ENCODE measurements at regions not wholly inside any gene's neighbourhood (a gene's known extent, or its start where the extent isn't known, plus 50 kb on each side); places are given as distances from the start of the nearest gene placed in this dataset.

GRCh38 chr1:217270101-217270500 is 360.8 kb downstream of the GPATCH2 start:
- H3K4me3 ChIP-seq (ENCODE audit: low read depth, low read length) = no peak overlapping the region
- ChIA-PET POLR2A (no interaction called here), CTCF (no interaction called here)
- TF ChIP-seq, protein P1, sequence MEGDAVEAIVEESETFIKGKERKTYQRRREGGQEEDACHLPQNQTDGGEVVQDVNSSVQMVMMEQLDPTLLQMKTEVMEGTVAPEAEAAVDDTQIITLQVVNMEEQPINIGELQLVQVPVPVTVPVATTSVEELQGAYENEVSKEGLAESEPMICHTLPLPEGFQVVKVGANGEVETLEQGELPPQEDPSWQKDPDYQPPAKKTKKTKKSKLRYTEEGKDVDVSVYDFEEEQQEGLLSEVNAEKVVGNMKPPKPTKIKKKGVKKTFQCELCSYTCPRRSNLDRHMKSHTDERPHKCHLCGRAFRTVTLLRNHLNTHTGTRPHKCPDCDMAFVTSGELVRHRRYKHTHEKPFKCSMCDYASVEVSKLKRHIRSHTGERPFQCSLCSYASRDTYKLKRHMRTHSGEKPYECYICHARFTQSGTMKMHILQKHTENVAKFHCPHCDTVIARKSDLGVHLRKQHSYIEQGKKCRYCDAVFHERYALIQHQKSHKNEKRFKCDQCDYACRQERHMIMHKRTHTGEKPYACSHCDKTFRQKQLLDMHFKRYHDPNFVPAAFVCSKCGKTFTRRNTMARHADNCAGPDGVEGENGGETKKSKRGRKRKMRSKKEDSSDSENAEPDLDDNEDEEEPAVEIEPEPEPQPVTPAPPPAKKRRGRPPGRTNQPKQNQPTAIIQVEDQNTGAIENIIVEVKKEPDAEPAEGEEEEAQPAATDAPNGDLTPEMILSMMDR (IDR thresholded peaks at IDR 0.05; ENCODE audit: insufficient read depth, low read length, missing control alignments) = no peak
- no peak for DNase-seq (ENCODE audit: low read depth, low spot score)

GRCh38 chr1:217268058-217268457 is 362.8 kb downstream of the GPATCH2 start:
- CTCF ChIA-PET = no interaction called here
- POLR2A ChIA-PET = no interaction called here
- DNase-seq (ENCODE audit: low read depth, low spot score) = no peak
- no peak overlapping the region for H3K4me3 ChIP-seq (ENCODE audit: low read depth, low read length)
- TF ChIP-seq, protein P1 (IDR thresholded peaks at IDR 0.05; ENCODE audit: insufficient read depth, low read length, missing control alignments) = no peak

DNA sequence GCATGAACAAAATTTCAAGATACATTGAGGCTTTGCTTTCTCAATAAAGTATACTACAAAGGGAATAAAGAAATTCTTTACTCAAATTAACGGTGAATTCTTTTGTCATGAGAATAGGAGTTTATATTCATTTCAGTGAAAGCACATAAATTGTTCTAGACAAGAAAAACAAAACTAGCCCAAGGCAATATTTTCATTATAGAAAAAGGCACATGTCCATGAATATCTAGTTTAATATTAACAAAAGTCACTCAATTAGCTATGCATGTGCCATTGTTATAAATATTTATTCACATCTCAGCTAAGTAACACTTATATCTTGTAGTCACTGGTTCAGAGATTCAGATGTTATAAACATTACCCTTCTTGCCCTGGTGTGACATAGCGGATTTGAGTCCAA is 369.3 kb downstream of the GPATCH2 start:
- no peak overlapping the region for H3K4me3 ChIP-seq (ENCODE audit: low read depth, low read length)
- TF ChIP-seq, protein P1 (IDR thresholded peaks at IDR 0.05; ENCODE audit: insufficient read depth, low read length, missing control alignments) = no peak
- DNase-seq (ENCODE audit: low read depth, low spot score) = no peak
- POLR2A ChIA-PET = no interaction called here
- CTCF ChIA-PET = no interaction called here

- POLR2A ChIA-PET = no interaction called here
- CTCF ChIA-PET = no interaction called here
- DNase-seq (ENCODE audit: low read depth, low spot score) = no peak
- H3K4me3 ChIP-seq (ENCODE audit: low read depth, low read length) = no peak overlapping the region
- TF ChIP-seq, protein P1 (IDR thresholded peaks at IDR 0.05; ENCODE audit: insufficient read depth, low read length, missing control alignments) = no peak
Measured at GRCh38 chr1:217260676-217261075, 370.2 kb downstream of the GPATCH2 start.

DNA sequence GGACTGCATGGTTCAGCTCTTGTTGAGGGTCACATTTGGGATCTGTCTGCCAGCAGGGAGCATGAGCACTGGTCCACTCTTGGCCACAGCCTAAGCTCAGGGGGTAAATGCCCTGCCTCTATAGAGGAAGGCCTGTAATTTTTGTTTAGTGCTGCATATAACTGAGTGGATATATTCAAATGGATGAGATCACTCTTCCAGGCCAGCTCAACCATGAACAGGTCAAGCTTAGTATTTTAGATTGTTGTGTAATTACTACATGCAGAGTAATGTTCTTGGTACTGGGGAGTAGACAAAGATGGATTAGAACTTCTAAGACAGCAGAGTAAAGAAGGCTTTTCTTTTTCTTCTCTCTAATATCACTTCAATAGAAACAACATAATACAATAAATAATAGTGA is 376.9 kb downstream of the GPATCH2 start:
- H3K4me3 ChIP-seq (ENCODE audit: low read depth, low read length) = no peak overlapping the region
- CTCF ChIA-PET = no interaction called here
- DNase-seq (ENCODE audit: low read depth, low spot score) = no peak
- TF ChIP-seq, protein P1 (IDR thresholded peaks at IDR 0.05; ENCODE audit: insufficient read depth, low read length, missing control alignments) = no peak
- POLR2A ChIA-PET = no interaction called here

DNA sequence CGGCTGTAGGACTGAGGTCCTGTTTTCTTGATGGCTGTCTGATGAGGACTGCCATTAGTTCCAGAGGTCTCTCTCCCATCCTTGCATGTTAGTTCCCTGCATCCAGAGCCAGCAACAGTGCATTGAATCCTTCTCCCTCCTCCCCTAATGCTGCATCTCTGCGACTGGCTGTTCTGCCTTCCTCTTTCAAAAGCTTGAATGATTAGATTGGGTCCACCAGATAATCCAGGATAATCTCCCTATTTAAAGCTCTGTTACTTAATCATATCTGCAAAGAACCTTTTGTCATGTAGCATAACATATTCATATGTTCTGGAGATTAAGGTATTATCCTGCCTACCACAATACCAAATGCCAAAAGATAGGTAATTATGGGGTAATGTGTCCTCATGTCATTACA is 377.5 kb downstream of the GPATCH2 start:
- ChIA-PET POLR2A (no interaction called here), CTCF (no interaction called here)
- TF ChIP-seq, protein P1 (IDR thresholded peaks at IDR 0.05; ENCODE audit: insufficient read depth, low read length, missing control alignments) = no peak
- DNase-seq (ENCODE audit: low read depth, low spot score) = no peak
- no peak overlapping the region for H3K4me3 ChIP-seq (ENCODE audit: low read depth, low read length)
